ENCODE measurements at regions not wholly inside any gene's neighbourhood (a gene's known extent, or its start where the extent isn't known, plus 50 kb on each side); places are given as distances from the start of the nearest gene placed in this dataset.

DNA sequence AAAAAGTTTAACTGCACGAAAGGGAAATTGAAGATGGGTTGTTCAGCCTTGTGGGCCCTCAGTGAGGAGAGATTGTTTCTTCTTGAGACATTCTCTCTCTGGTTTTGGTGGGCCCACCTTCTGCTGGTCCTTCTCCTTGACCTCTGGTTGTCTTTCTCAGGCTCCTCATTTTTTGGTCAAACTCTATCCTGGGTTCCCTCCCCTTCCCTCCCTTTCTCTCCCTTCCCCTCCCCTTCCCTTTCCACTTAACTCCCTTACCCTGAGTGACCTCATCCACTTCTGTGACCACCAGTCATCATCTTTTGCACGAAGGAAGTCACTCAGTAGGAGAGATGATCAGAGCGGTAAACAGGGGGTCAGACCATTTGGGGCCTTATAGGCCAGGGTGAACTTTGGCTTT is 71.5 kb upstream of the RALY start:
- TF ChIP-seq, protein P1, sequence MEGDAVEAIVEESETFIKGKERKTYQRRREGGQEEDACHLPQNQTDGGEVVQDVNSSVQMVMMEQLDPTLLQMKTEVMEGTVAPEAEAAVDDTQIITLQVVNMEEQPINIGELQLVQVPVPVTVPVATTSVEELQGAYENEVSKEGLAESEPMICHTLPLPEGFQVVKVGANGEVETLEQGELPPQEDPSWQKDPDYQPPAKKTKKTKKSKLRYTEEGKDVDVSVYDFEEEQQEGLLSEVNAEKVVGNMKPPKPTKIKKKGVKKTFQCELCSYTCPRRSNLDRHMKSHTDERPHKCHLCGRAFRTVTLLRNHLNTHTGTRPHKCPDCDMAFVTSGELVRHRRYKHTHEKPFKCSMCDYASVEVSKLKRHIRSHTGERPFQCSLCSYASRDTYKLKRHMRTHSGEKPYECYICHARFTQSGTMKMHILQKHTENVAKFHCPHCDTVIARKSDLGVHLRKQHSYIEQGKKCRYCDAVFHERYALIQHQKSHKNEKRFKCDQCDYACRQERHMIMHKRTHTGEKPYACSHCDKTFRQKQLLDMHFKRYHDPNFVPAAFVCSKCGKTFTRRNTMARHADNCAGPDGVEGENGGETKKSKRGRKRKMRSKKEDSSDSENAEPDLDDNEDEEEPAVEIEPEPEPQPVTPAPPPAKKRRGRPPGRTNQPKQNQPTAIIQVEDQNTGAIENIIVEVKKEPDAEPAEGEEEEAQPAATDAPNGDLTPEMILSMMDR (IDR thresholded peaks at IDR 0.05), result no peak
- TF ChIP-seq POLR2AphosphoS5 (IDR thresholded peaks at IDR 0.05) (no peak), POLR2A (IDR thresholded peaks at IDR 0.05) (no peak), EP300 (IDR thresholded peaks at IDR 0.05) (no peak)

Measured in suprapubic skin (tissue), 4 donors.